ENCODE measurements at regions not wholly inside any gene's neighbourhood (a gene's known extent, or its start where the extent isn't known, plus 50 kb on each side); places are given as distances from the start of the nearest gene placed in this dataset.

GRCh38 chr10:123553810-123554430 lies 112.2 kb upstream of the GPR26 start:
- no peaks in the 10 kb centered on the region for H3K9me3 ChIP-seq
- no peak overlapping the region for H3K4me3 ChIP-seq
- DNase-seq: no peak
- H3K27me3 ChIP-seq: no peaks in the 10 kb centered on the region
- H3K36me3 ChIP-seq: no peaks in the 10 kb centered on the region

GRCh38 chr10:123554656-123555055 lies 111.5 kb upstream of the GPR26 start:
- H3K9me3 ChIP-seq: no peaks in the 10 kb centered on the region
- DNase-seq: no peak
- no peaks in the 10 kb centered on the region for H3K27me3 ChIP-seq

GRCh38 chr10:123555616-123556015 lies 110.5 kb upstream of the GPR26 start:
- DNase-seq: no peak
- no peaks in the 10 kb centered on the region for H3K27me3 ChIP-seq
- H3K9me3 ChIP-seq: no peaks in the 10 kb centered on the region
- no peaks in the 10 kb centered on the region for H3K36me3 ChIP-seq
- H3K4me3 ChIP-seq: no peak overlapping the region

More at GRCh38 chr10:123554656-123555055, 111.5 kb upstream of the GPR26 start:
- Histone ChIP-seq H3K36me3 (no peaks in the 10 kb centered on the region), H3K4me3 (no peak overlapping the region)

GRCh38 chr10:123556049-123556448 lies 110.1 kb upstream of the GPR26 start:
- H3K9me3 ChIP-seq: no peaks in the 10 kb centered on the region
- no peak for DNase-seq
- no peaks in the 10 kb centered on the region for H3K36me3 ChIP-seq
- H3K27me3 ChIP-seq: no peaks in the 10 kb centered on the region
- H3K4me3 ChIP-seq: no peak overlapping the region

- H3K36me3 ChIP-seq: no peaks in the 10 kb centered on the region
- H3K27me3 ChIP-seq: no peaks in the 10 kb centered on the region
- no peak overlapping the region for H3K4me3 ChIP-seq
- DNase-seq: no peak
- no peaks in the 10 kb centered on the region for H3K9me3 ChIP-seq
These were observed 109.4 kb upstream of the GPR26 start for GRCh38 chr10:123556736-123557135.

GRCh38 chr10:123557366-123558108 lies 108.6 kb upstream of the GPR26 start:
- H3K4me3 ChIP-seq: no peak overlapping the region
- no peaks in the 10 kb centered on the region for H3K9me3 ChIP-seq
- H3K27me3 ChIP-seq: no peaks in the 10 kb centered on the region
- H3K36me3 ChIP-seq: no peaks in the 10 kb centered on the region
- no peak for DNase-seq

GRCh38 chr10:123558651-123559050 lies 107.5 kb upstream of the GPR26 start:
- no peak overlapping the region for H3K4me3 ChIP-seq
- H3K9me3 ChIP-seq: no peaks in the 10 kb centered on the region
- no peaks in the 10 kb centered on the region for H3K27me3 ChIP-seq
- H3K36me3 ChIP-seq: no peaks in the 10 kb centered on the region
- no peak for DNase-seq

GRCh38 chr10:123559066-123559822 lies 106.9 kb upstream of the GPR26 start:
- Histone ChIP-seq H3K27me3 (no peaks in the 10 kb centered on the region), H3K36me3 (no peaks in the 10 kb centered on the region), H3K4me3 (no peak overlapping the region), H3K9me3 (no peaks in the 10 kb centered on the region)
- DNase-seq: peak; percentile 53

- Histone ChIP-seq H3K9me3 (no peaks in the 10 kb centered on the region), H3K4me3 (no peak overlapping the region), H3K36me3 (no peaks in the 10 kb centered on the region), H3K27me3 (no peaks in the 10 kb centered on the region)
- DNase-seq: no peak
These were observed 106.4 kb upstream of the GPR26 start for GRCh38 chr10:123559823-123560092.

GRCh38 chr10:123560301-123561140 lies 105.6 kb upstream of the GPR26 start:
- H3K4me3 ChIP-seq: no peak overlapping the region
- no peaks in the 10 kb centered on the region for H3K9me3 ChIP-seq
- no peaks in the 10 kb centered on the region for H3K36me3 ChIP-seq
- H3K27me3 ChIP-seq: no peaks in the 10 kb centered on the region
- DNase-seq: no peak

GRCh38 chr10:123561141-123561440 lies 105.1 kb upstream of the GPR26 start:
- Histone ChIP-seq H3K36me3 (no peaks in the 10 kb centered on the region), H3K27me3 (no peaks in the 10 kb centered on the region), H3K4me3 (no peak overlapping the region), H3K9me3 (no peaks in the 10 kb centered on the region)
- DNase-seq: no peak

- H3K4me3 ChIP-seq: no peak overlapping the region
- H3K27me3 ChIP-seq: no peaks in the 10 kb centered on the region
- H3K36me3 ChIP-seq: no peaks in the 10 kb centered on the region
- no peak for DNase-seq
- no peaks in the 10 kb centered on the region for H3K9me3 ChIP-seq
These were observed 103.8 kb upstream of the GPR26 start for GRCh38 chr10:123562387-123562786.

- no peaks in the 10 kb centered on the region for H3K27me3 ChIP-seq
- no peak overlapping the region for H3K4me3 ChIP-seq
- H3K9me3 ChIP-seq: no peaks in the 10 kb centered on the region
- DNase-seq: peak; percentile 75
- H3K36me3 ChIP-seq: no peaks in the 10 kb centered on the region
These were observed 103.2 kb upstream of the GPR26 start for GRCh38 chr10:123562811-123563580.

- no peaks in the 10 kb centered on the region for H3K36me3 ChIP-seq
- DNase-seq: no peak
- H3K4me3 ChIP-seq: no peak overlapping the region
- H3K27me3 ChIP-seq: no peaks in the 10 kb centered on the region
- H3K9me3 ChIP-seq: no peaks in the 10 kb centered on the region
These were observed 102.6 kb upstream of the GPR26 start for GRCh38 chr10:123563581-123563855.

GRCh38 chr10:123563994-123564393 lies 102.2 kb upstream of the GPR26 start:
- H3K27me3 ChIP-seq: no peaks in the 10 kb centered on the region
- no peak overlapping the region for H3K4me3 ChIP-seq
- no peaks in the 10 kb centered on the region for H3K9me3 ChIP-seq
- no peak for DNase-seq
- no peaks in the 10 kb centered on the region for H3K36me3 ChIP-seq

GRCh38 chr10:123564631-123565030 lies 101.5 kb upstream of the GPR26 start:
- DNase-seq: peak; percentile 37
- H3K9me3 ChIP-seq: no peaks in the 10 kb centered on the region
- H3K4me3 ChIP-seq: no peak overlapping the region
- H3K36me3 ChIP-seq: no peaks in the 10 kb centered on the region
- no peaks in the 10 kb centered on the region for H3K27me3 ChIP-seq

Measured in MG63 (cell line).